ENCODE measurements at regions not wholly inside any gene's neighbourhood (a gene's known extent, or its start where the extent isn't known, plus 50 kb on each side); places are given as distances from the start of the nearest gene placed in this dataset.

DNA sequence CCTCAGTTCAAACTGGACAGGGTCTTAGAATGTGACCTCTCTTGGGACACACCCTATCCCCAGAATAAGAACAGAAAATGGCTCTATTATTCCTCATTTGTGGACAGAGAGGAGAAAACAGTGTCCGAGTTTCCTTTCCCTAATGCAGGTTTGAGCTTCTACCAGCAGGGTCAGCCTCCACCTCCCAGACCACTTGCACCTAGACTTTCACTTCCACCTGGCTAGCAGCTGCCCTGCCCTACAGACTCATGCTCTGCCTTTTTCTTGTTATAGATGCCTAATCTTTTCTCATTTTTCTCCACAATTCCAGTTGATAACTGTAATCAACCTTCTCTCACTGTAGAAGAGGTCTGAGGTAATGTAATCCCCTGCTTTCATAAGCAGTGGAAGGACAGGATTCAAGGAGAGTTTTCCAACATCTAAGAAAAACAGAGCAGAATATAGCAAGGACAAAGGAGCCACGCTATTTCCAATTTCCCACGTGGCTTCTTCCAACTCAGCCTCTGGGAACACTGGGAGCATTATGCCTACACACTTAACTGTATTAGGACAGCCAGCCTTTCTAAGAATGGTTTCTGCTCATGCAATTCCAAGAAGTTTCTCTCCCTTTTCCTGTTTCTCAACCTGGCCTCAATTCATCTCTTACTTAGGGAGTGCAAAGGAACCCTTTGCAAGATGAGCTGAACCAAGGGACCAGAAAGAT, 239.8 kb downstream of the BCL11A start:
- Histone ChIP-seq H3K27me3 (ENCODE audit: insufficient read depth, low read length, poor library complexity) (no peaks in the 10 kb centered on the region), H3K18ac (ENCODE audit: low read length) (no peak overlapping the region), H3K56ac (ENCODE audit: low read length) (no peak overlapping the region), H3K23ac (ENCODE audit: low read length) (no peak overlapping the region), H3K4me2 (ENCODE audit: low read length) (no peak overlapping the region), H3K4me3 (ENCODE audit: low read length) (no peak overlapping the region), H3K79me1 (ENCODE audit: low read length) (no peaks in the 10 kb centered on the region), H3K36me3 (ENCODE audit: control insufficient read depth, insufficient read depth, low read length) (no peaks in the 10 kb centered on the region), H2BK15ac (replicated peaks; ENCODE audit: low read depth) (no peak overlapping the region), H2AK5ac (ENCODE audit: low read length) (no peak overlapping the region), H4K8ac (ENCODE audit: low read depth, low read length) (no peak overlapping the region), H2BK120ac (ENCODE audit: low read depth, low read length) (no peak overlapping the region), H4K5ac (ENCODE audit: low read length) (no peak overlapping the region), H3K4ac (ENCODE audit: low read depth, low read length) (no peak overlapping the region), H3K79me2 (ENCODE audit: control insufficient read depth, insufficient read depth, low read length) (no peaks in the 10 kb centered on the region), H3K4me1 (ENCODE audit: control insufficient read depth, low read depth, low read length) (peaks cover 5% of the 10 kb centered on the region), H2BK5ac (ENCODE audit: low read length) (no peak overlapping the region), H3K9ac (ENCODE audit: low read length) (no peak overlapping the region), H3K27ac (ENCODE audit: low read depth, low read length) (no peak overlapping the region)
- WGBS (ENCODE audit: extremely low coverage, insufficient coverage, low lambda C conversion rate) = no CpG with 5 or more reads among the region's 3 CpGs
- no peak for DNase-seq

DNA sequence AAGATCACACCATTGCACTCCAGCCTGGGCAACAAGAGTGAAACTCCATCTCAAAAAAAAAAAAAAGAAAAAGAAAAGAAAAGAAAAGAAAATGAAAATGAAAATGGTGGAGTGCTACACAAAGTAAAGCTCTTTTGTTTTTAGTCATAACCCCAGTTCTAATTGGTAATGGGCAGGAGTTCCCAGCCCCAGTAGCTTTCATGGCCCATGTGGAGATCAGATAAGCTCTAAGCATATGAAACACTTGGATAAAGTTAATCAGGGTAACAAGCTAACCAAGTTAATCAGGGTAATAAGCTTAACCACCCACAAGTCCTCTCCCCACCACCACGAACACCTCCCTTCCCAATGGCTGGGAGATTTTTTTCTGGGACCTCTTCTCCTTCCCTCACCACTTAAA, 240.8 kb downstream of the BCL11A start:
- H3K27me3 ChIP-seq (ENCODE audit: insufficient read depth, low read length, poor library complexity) = no peaks in the 10 kb centered on the region

DNA sequence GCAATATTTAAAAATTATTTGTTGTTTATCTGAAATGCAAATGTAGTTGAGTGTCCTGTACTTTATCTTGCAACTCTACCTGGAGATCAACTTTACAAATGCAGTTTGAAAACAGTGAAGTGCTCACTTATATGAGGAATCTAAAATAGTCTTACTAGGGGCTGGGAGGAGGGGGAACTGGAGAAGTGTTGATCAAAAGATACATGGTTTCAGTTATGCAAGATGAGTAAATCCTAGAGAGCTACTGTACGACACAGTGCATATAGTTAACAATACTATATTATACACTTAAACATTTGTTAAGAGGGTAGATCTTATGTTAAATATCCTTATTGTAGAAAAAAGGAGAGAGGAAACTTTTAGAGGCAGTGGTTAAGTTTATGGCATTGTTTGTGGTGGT, 241.9 kb downstream of the BCL11A start:
- H3K23ac ChIP-seq (ENCODE audit: low read length) = no peak overlapping the region
- H3K4me3 ChIP-seq (ENCODE audit: low read length) = no peak overlapping the region
- H2BK5ac ChIP-seq (ENCODE audit: low read length) = no peak overlapping the region
- no peak overlapping the region for H2BK120ac ChIP-seq (ENCODE audit: low read depth, low read length)
- H3K4ac ChIP-seq (ENCODE audit: low read depth, low read length) = no peak overlapping the region
- H3K27me3 ChIP-seq (ENCODE audit: insufficient read depth, low read length, poor library complexity) = no peaks in the 10 kb centered on the region
- H3K56ac ChIP-seq (ENCODE audit: low read length) = no peak overlapping the region
- H3K18ac ChIP-seq (ENCODE audit: low read length) = no peak overlapping the region
- H3K27ac ChIP-seq (ENCODE audit: low read depth, low read length) = no peak overlapping the region
- no CpG with 5 or more reads among the region's 1 CpG for WGBS (ENCODE audit: extremely low coverage, insufficient coverage, low lambda C conversion rate)
- H3K9ac ChIP-seq (ENCODE audit: low read length) = no peak overlapping the region
- H4K8ac ChIP-seq (ENCODE audit: low read depth, low read length) = no peak overlapping the region
- DNase-seq = no peak
- no peak overlapping the region for H4K5ac ChIP-seq (ENCODE audit: low read length)
- H3K79me1 ChIP-seq (ENCODE audit: low read length) = no peaks in the 10 kb centered on the region
- no peak overlapping the region for H3K4me2 ChIP-seq (ENCODE audit: low read length)
- H3K36me3 ChIP-seq (ENCODE audit: control insufficient read depth, insufficient read depth, low read length) = no peaks in the 10 kb centered on the region
- no peak overlapping the region for H2AK5ac ChIP-seq (ENCODE audit: low read length)
- H3K4me1 ChIP-seq (ENCODE audit: control insufficient read depth, low read depth, low read length) = peaks cover 5% of the 10 kb centered on the region
- H2BK15ac ChIP-seq (replicated peaks; ENCODE audit: low read depth) = no peak overlapping the region
- H3K79me2 ChIP-seq (ENCODE audit: control insufficient read depth, insufficient read depth, low read length) = no peaks in the 10 kb centered on the region

More for the DNA sequence above, 240.8 kb downstream of the BCL11A start:
- Histone ChIP-seq H3K27ac (ENCODE audit: low read depth, low read length) (no peak overlapping the region), H2BK5ac (ENCODE audit: low read length) (no peak overlapping the region), H3K9ac (ENCODE audit: low read length) (no peak overlapping the region), H3K56ac (ENCODE audit: low read length) (no peak overlapping the region), H3K4me3 (ENCODE audit: low read length) (no peak overlapping the region), H3K79me2 (ENCODE audit: control insufficient read depth, insufficient read depth, low read length) (no peaks in the 10 kb centered on the region), H3K18ac (ENCODE audit: low read length) (no peak overlapping the region), H3K4me1 (ENCODE audit: control insufficient read depth, low read depth, low read length) (peaks cover 5% of the 10 kb centered on the region), H3K79me1 (ENCODE audit: low read length) (no peaks in the 10 kb centered on the region), H3K4me2 (ENCODE audit: low read length) (no peak overlapping the region), H4K5ac (ENCODE audit: low read length) (no peak overlapping the region), H3K4ac (ENCODE audit: low read depth, low read length) (no peak overlapping the region), H2BK15ac (replicated peaks; ENCODE audit: low read depth) (no peak overlapping the region), H4K8ac (ENCODE audit: low read depth, low read length) (no peak overlapping the region), H3K36me3 (ENCODE audit: control insufficient read depth, insufficient read depth, low read length) (no peaks in the 10 kb centered on the region), H3K23ac (ENCODE audit: low read length) (no peak overlapping the region), H2AK5ac (ENCODE audit: low read length) (no peak overlapping the region), H2BK120ac (ENCODE audit: low read depth, low read length) (no peak overlapping the region)
- no CpG with 5 or more reads among the region's 1 CpG for WGBS (ENCODE audit: extremely low coverage, insufficient coverage, low lambda C conversion rate)
- no peak for DNase-seq

DNA sequence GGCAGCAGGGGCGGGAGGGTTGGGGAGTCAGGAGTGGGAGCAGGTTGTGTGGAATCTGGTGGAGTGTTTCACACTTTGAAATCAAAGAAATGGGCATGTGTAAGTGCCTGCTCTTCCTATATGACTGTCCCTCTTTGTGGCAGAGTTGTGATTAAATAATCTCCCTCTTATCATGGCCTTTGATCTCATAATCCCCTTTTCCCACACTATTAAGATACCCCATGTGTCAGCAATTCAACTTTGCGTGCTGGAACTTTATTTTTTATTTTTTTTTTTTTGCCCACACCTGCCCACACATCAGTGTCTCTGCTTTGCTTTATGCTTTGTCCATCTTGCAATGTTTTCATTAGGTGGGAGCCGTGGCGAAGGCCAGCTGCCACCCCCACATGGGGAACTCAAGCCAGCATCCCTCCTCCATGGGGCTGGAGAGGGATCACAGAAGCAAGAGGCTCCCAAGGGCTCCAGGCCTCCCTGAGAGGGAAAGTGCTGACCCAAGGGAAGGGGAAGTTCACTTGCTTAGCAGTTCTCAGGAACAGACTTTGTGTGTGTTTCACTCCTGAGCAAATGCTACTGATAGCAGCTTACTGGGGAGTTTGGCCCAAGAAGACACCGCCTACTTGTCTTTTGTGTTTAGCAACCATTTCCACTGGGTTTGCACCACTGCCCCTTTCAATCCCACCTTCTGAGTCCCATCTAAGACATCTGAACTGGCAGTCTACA, 243.4 kb downstream of the BCL11A start:
- H3K4me3 ChIP-seq (ENCODE audit: low read length) = no peak overlapping the region
- no peak overlapping the region for H3K23ac ChIP-seq (ENCODE audit: low read length)
- peaks cover 5% of the 10 kb centered on the region for H3K4me1 ChIP-seq (ENCODE audit: control insufficient read depth, low read depth, low read length)
- no peak overlapping the region for H2BK120ac ChIP-seq (ENCODE audit: low read depth, low read length)
- H4K5ac ChIP-seq (ENCODE audit: low read length) = no peak overlapping the region
- H3K79me1 ChIP-seq (ENCODE audit: low read length) = no peaks in the 10 kb centered on the region
- H3K36me3 ChIP-seq (ENCODE audit: control insufficient read depth, insufficient read depth, low read length) = no peaks in the 10 kb centered on the region
- no peaks in the 10 kb centered on the region for H3K27me3 ChIP-seq (ENCODE audit: insufficient read depth, low read length, poor library complexity)
- no peak overlapping the region for H3K4ac ChIP-seq (ENCODE audit: low read depth, low read length)
- no peak overlapping the region for H2BK5ac ChIP-seq (ENCODE audit: low read length)
- no peak overlapping the region for H3K18ac ChIP-seq (ENCODE audit: low read length)
- H4K8ac ChIP-seq (ENCODE audit: low read depth, low read length) = no peak overlapping the region
- no peak overlapping the region for H3K27ac ChIP-seq (ENCODE audit: low read depth, low read length)
- no peak for DNase-seq
- H2BK15ac ChIP-seq (replicated peaks; ENCODE audit: low read depth) = no peak overlapping the region
- H3K9ac ChIP-seq (ENCODE audit: low read length) = no peak overlapping the region
- no peaks in the 10 kb centered on the region for H3K79me2 ChIP-seq (ENCODE audit: control insufficient read depth, insufficient read depth, low read length)
- no peak overlapping the region for H3K4me2 ChIP-seq (ENCODE audit: low read length)
- no peak overlapping the region for H3K56ac ChIP-seq (ENCODE audit: low read length)
- H2AK5ac ChIP-seq (ENCODE audit: low read length) = no peak overlapping the region
- no CpG with 5 or more reads among the region's 5 CpGs for WGBS (ENCODE audit: extremely low coverage, insufficient coverage, low lambda C conversion rate)

DNA sequence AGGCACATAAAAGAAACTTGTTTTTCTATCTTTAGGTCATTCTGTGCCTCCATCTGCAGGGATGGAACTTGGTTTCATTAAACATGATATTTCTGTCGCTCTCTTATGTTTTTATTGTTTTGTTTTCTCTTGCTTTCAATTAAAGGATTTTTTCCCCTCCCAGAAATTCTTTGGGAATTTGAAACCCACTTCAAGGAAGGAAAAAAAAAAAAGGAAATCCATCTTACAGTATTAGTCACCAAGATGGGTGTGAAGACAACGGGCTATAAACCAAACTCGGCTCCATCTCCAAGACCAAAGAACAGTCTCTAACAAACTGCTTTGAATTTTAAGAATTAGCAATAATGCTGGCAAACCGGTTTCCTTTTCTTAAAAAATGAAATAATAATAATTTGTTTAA, 244.1 kb downstream of the BCL11A start:
- Histone ChIP-seq H3K4ac (ENCODE audit: low read depth, low read length) (no peak overlapping the region), H3K56ac (ENCODE audit: low read length) (no peak overlapping the region), H3K27me3 (ENCODE audit: insufficient read depth, low read length, poor library complexity) (no peaks in the 10 kb centered on the region), H3K18ac (ENCODE audit: low read length) (no peak overlapping the region), H3K9ac (ENCODE audit: low read length) (no peak overlapping the region), H3K23ac (ENCODE audit: low read length) (no peak overlapping the region), H2BK120ac (ENCODE audit: low read depth, low read length) (no peak overlapping the region), H3K36me3 (ENCODE audit: control insufficient read depth, insufficient read depth, low read length) (no peaks in the 10 kb centered on the region), H3K4me2 (ENCODE audit: low read length) (no peak overlapping the region), H3K79me1 (ENCODE audit: low read length) (no peaks in the 10 kb centered on the region), H2BK15ac (replicated peaks; ENCODE audit: low read depth) (no peak overlapping the region), H3K4me3 (ENCODE audit: low read length) (no peak overlapping the region), H4K5ac (ENCODE audit: low read length) (no peak overlapping the region), H2AK5ac (ENCODE audit: low read length) (no peak overlapping the region), H3K79me2 (ENCODE audit: control insufficient read depth, insufficient read depth, low read length) (no peaks in the 10 kb centered on the region), H4K8ac (ENCODE audit: low read depth, low read length) (no peak overlapping the region), H2BK5ac (ENCODE audit: low read length) (no peak overlapping the region), H3K4me1 (ENCODE audit: control insufficient read depth, low read depth, low read length) (peaks cover 5% of the 10 kb centered on the region), H3K27ac (ENCODE audit: low read depth, low read length) (no peak overlapping the region)
- no CpG with 5 or more reads among the region's 4 CpGs for WGBS (ENCODE audit: extremely low coverage, insufficient coverage, low lambda C conversion rate)
- no peak for DNase-seq

Measured in mesendoderm (in vitro differentiated cells).